Activated naive CD4-positive, alpha-beta T cell (primary cell): ENCODE measurements at regions not wholly inside any gene's neighbourhood (a gene's known extent, or its start where the extent isn't known, plus 50 kb on each side); places are given as distances from the start of the nearest gene placed in this dataset.
"Not testable (repeated sequence)": the region's sequence is repeated elsewhere in the genome, so short reads cannot be mapped to it uniquely, and the experiment has no call there.

Experiments used
- DNase-seq, 4 experiments: peaks; one replicate each; lab custom pipeline; 2025; lab: John Stamatoyannopoulos, UW

DNA sequence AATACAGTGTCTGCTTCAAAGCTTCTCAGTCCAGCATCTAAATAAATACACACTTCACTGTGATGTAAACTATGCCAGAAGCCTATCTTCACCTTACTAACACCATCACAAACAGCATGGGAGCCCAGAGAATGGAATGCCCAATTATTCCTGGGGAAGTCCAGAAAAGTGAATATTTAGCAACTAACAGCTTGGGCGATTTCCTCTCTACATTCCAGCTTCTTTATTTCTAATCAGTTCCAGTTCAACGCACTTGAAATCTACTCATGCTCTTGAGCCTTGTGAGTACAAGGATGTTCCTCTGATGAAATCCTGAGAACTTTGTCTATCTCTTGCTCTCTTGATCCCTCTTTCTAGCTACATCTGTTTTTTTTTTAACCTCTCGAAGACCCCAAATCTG lies 100.4 kb upstream of the C9orf72 start:
- DNase-seq: no peak

DNA sequence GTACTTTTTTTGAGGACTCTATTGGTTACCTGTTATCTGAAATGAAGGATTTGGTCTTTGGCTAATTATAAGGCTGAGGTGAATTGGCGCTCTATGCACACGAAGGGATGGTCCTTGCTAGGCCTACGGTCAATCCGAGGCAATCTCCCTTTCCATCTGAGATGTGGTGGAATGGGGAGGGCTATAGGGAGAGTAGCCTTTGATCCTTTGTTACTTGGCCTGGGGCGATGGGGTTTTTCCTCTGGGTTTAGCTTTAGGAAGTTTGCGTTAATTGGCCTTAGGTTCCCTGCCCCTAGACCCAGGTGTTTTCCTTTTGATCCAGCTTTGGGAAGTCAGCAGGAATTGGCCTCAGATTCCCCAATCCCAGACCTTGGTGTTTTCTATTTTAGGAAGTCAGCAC lies 102.1 kb upstream of the C9orf72 start:
- no peak for DNase-seq

DNA sequence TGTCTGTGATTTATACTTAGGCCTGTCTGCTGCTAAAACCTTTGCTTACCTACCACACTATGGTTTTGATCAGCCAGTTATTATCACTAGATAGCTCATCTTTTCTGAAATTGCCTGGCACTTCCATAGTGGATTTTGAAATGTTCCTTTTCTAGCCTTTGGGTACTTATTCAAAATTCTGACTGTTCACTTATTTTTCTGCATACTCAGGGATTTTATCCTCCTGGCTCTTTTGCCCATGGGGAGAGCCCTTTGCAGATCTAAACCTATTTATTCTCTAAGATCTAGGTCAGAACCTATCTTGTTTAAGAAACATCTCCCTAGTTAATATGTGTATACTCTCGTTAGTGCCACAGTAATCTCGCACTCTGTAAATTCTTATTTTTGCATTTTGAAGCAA lies 103.5 kb upstream of the C9orf72 start:
- DNase-seq: no peak

DNA sequence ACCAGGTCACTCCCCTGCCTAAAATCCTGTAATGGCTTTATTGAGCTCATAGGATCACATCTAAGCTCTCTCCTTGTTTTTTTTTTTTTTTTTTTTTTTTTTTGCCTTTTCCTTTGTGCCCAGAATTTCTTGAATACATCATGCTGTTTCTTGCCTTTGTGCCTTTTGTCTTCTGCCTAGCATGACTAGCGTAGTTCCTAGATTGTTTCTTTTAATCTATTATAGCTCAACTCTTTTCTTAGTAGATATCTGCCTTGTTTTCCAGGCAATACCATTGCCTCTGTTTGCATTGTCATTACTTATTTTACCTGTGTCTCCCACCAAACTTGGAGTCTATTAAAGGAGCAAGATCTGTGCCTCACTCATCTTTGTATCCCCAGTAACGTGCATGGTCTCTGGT lies 106.1 kb upstream of the C9orf72 start:
- DNase-seq: no peak

DNA sequence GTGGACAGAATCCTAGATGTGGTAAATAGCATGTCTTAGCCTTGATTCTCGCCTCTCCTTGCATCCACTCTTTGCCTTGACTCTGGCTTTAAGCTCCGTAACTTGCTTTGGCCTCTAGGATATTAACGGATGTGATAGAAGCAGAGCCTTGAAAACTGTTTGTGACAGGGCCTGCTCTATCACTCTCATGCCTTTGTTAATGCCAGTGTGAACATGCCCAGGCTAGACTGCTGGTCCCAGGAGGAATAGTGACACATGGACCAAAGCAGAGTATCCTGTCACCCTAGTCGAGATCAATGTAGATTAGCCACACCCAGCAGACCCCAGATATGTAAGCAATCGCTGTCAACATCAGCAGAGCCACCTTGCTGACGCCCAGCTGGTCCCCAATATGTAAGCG lies 109.9 kb upstream of the C9orf72 start:
- no peak for DNase-seq

DNA sequence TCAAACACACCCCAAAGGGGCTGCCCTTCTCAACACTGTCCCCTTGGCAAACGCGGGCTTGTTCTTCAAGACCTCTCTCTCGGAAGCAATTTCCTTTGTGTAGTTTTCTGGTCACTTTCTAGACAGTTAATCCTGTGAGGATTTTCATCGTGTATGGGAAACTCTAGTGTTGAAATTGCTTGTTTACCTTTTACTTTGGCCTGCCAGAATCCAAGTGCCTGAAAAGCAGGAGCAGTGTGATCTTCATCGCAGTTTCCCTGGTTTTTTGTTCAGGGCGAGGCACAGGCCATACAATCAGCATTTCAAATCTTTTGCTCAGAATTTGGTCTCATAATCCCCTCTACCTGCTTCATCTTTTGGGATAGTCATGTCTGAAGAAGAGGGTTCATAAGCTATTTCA lies 115.7 kb upstream of the C9orf72 start:
- DNase-seq: no peak

DNA sequence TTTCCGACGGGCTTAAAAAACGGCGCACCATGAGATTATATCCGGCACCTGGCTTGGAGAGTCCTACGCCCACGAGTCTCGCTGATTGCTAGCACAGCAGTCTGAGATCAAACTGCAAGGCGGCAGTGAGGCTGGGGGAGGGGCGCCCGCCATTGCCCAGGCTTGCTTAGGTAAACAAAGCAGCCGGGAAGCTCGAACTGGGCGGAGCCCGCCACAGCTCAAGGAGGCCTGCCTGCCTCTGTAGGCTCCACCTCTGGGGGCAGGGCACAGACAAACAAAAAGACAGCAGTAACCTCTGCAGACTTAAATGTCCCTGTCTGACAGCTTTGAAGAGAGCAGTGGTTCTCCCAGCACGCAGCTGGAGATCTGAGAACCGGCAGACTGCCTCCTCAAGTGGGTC lies 117.5 kb upstream of the C9orf72 start:
- DNase-seq: not testable (repeated sequence)

DNA sequence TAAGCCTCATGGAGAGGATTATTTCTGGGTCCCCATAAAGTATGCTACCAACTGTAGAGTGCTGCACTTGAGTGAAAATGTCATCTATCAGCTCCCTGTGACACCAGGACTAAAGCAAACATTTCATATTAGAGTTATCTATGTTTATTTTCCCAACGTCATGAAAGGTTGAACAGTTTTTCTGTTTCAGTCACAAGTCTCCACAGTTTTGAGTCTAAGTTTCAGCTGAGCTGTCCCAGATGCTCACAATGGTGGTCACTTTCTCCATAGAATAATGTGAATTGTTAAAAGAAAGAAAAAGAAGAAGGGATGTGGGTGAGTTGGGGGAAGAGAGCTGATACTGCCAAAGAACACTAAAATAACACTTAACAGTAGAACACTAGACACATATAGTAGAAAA lies 126.3 kb upstream of the C9orf72 start:
- DNase-seq: no peak

DNA sequence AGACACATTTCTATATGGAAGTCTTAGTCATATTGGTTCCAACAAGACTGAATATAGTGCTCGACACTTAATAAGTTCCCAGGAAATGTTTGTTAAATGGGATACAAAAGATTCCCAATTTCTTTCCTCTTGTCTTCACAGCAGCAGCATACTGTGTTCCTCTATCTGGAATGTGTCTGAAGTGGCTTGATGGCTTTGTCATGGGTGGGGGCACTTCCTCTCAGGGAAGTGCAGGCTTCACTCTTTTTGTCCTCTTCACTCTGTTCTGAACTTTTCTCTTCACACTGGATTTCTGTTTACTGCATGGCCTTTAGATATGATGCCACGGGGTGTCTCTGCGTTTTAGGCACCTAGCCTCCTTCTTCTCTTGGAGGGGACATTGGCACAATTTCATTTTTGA lies 127.7 kb upstream of the C9orf72 start:
- DNase-seq: no peak

DNA sequence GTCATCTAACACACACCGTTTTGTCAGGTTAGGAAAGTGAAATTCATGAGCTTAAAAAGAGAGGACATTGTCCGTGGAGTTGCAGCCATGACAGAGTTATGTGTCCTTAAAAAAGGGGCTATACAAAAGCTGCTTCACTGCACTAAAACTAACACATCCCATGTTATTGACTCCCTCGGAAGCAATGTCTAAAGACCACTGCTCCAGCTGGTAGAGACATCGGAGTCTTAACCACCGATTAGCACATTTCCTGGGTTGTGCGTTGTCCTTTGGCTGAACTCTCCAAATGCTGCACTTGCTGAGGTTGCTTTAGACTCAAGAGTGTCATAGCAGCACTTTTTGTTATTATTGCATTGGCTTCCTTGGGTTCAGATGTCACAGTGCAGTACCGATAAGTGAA lies 128.3 kb upstream of the C9orf72 start:
- DNase-seq: no peak

DNA sequence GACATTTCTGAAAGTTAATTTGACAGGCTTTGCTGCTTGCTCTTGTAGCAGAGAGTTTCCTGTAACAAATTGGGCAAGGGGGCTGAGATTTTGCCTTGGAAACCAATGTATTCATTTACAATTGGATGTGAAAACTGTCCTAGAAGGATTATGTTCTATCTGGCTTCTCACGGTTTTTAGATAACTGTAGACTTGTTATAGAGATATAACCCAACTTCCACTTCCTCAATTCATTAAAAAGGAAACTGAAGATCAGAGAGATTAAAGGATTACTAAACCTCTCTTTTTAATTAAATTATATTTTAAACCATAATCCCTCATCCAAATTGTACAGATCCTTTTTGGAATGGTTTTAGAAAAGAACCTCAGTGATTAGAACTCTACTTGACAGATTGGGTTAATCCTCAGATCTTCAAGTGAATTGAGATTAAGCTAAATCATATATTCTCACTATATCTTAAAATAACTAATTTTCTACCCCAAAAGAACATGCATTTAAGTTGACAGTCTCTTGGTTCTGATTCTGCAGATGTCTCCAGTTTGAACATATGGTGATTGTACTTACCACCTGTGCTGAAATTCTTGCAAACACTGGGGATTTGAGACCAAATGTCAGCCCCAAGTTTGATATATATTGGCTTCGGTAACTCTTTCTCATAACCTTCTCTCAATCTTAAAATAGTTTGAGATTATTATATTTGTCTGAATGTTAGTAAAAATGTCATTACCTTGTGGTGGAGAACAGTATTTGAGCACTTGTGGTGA lies 130.1 kb upstream of the C9orf72 start:
- DNase-seq: no peak

DNA sequence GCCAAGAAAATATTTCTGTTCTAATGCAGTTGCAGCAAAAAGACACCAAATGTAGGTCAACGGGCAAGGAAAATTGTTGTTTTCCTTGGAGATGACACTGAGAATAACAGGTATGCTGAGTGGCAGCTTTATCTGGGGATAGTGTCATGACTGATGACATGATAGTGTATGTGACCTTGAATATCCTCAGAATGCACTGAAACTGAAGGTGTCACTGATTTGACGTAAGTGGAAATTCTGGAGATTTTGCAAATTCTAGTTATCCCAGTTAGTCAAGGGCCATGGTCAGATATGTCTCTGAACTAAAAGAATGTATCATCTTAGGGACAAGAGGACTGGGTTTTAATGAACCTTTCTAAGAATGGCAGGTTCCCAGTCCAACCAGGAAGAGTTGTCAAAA lies 138.0 kb upstream of the C9orf72 start:
- DNase-seq: no peak

DNA sequence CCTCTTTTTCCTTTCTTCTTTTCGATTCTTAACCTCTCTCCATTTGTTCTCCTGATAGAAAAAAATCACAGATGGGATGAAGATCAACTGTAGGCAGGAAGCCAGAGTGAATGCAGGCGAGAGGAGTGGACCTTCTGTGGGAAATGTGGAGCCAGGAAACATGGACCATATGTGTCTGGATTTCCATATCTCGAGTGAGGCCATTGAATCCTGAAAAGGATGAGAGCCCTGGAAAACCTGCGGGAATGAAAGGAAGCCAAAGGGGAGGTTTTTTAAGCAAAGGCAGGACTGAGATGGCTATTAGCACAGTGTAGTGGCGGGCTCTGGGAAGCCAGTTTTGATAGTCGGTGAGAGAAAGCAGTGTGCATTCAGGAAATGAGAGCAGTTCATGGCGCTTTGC lies 139.5 kb upstream of the C9orf72 start:
- DNase-seq: no peak

DNA sequence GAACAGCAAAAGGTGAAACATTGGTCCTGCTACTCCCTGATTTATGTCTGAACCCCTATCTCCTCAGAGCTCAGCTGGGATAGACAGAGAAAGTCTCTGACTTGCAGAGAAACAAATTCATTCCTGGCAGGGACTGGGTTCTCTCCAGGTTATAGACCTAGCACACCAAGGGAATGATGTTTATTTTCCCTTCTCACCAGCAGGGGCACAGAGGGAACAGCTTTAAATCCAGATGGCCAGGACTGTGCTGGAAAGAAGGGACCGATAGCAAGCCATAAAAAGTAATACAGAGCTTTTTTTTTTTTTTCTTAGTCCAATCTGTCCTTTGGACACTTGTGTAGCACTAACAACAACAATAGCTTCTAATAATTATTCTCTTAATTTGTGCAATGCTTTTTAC lies 141.1 kb upstream of the C9orf72 start:
- no peak for DNase-seq

DNA sequence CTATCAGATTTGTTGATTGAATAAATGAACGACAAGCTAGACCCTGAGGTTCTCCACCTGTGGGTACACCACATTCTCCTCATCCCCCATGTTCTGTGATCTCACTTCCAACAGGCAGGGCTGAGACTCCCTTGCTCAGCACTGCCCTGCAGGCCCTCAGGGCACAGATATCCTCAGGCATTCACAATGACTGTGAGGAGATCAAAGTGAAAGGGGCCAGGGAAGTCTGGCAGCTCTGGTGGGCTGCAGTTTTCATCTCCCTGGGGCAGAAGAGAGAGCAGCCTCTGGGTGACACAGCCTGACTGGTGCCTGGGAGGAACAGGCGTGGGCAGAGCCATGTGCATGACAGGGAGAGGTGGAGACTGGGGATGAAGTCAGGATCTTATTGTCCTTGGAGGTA lies 142.4 kb upstream of the C9orf72 start:
- no peak for DNase-seq

DNA sequence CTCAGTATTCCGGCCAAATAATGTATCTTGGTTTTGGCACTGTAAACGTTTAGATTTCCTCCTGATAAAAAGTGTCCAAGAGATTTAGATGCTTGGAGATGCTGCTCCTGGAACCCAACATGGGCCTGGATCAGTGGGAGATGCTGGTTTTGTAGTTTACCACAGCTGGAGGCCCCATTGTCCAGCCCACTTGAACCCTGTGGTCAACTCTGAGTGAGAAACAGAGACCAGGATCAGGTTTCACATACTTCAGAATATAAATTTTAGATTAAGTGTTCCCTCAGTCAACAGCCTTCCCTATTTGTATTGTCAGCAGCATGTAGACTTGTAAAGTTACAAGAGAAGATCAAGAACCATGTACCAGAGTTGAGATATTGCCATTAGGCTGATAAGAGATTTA lies 144.7 kb upstream of the C9orf72 start:
- DNase-seq: no peak

DNA sequence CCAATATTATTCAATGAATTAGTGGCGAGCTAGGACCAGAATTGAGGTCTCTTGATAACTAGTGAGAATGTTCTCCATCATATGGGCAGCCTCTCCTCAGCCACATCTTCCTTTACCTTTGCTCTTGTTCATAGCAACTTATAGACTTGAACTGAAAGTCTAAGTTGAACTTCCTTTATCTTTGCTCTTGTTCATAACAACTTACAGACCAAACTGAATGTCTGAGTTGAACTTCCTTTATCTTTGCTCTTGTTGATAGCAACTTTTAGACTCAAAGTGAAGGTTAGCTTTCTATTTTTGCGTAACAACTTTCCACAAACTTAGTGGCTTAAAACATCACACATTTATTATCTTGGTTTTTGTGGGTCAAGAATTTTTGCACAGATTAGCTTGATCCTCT lies 146.4 kb upstream of the C9orf72 start:
- DNase-seq: no peak

DNA sequence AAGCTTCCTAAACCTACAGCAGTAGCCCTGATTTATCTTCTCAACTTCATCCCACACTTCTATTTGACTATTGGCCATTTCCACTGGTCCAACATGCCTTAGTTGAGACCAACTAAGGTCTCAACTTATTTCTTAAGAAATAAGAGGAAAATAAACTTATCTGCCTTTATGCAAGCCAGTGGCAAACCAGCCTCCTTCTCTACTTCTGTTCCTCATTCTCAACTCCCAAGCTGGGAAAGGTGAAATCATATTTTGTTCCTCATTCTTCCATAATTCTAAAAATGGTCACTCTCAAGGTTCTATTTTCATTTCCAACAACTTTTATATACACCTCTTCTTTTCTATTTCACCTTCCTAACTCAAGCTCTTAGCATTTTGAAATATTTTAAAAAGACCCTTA lies 149.6 kb upstream of the C9orf72 start:
- no peak for DNase-seq

DNA sequence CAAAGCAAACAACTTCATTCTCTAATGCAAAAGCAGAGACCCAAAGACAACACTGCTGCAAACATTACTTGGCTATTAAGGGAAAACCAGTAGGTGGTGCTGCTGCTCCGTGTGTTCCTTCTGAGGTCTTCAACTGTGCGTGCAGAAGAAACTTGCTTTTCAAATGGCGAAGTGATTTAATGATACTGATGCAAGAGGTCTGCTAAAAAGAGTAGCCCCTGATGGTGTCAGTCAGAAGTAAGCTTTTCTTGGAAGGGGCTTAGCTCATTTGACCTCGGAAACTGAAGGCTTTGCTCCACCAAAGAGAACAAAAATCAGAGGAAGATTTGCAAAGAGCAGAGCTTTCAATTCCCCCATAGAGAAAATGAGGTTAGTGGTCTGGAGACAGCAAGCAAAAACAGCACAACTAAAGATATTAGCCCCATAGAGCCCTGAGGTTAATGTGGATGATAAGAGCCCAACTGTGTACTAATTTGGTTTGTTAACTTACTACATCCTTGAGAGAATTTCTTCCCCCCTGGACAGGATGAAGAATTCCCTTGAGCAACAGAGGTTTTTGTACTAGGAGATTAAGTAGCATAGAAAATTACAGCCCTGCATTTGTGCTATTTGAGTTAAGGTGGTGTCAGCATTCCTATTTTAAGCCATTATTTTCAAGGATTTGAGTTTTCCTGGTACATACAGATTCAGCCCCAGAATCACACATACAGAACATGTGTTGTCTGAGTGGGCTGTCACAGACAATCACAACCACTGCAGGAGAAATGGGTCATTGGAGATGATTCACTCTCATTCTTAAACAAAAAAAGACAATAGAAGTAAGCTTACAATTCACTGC lies 153.2 kb upstream of the C9orf72 start:
- peak in 3 of 4 experiments; percentile 1 to 5 (median 3) for DNase-seq

DNA sequence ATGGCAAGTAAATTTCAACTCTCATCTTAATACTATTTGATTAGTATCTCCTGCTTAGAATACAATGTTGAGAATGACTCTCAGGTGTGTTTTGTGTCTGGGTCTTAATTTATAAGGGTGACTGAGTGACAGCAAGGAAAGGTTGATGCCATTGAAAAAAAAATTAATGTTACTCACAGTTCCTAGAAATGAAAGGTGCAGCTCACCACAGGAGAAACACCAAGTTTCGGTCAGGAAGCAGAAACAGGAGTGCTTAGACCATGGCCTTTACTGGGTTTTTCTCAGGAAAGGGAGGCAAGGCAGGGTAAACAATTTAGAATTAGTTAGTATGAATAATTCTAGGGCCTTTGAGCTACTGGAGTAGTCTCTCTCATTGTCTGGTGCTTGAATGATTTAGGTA lies 159.2 kb upstream of the C9orf72 start:
- DNase-seq: no peak

DNA sequence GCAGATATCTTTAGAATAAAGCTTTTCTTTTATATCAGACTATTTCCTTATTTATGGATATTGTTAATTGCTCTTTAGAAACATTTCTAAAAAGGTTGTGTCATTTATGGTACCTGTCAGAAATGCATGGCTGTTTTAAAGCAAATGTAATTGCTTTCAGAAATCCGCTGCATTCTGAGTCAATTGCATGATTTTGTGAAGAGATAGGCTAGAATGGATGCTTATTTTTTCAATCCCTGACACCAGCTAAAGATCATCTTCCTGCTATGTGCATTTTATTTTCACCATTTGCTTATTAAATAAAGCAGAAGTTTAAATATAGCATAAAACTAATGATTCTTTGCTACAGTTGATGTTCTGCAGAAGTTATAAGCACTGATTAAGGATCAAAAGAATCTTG lies 170.2 kb upstream of the C9orf72 start:
- DNase-seq: no peak

DNA sequence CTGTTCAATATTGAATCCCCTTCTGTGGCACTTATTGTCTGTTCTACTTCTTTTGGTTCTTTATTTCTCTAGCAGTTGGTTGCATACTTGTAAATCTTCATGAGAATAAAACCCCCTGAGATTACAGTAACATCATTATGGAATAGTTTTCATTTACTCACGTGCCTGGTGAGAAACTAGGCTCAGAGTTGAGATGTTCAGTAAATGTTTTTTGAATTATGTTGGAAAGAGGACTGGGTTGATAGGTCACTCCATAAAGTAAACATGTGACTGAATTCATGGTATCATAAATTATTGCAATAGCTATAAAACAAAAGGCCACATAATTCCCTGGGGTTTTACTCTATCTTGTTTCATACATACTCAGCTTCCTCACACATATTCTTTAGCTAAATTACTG lies 174.2 kb upstream of the C9orf72 start:
- no peak for DNase-seq

DNA sequence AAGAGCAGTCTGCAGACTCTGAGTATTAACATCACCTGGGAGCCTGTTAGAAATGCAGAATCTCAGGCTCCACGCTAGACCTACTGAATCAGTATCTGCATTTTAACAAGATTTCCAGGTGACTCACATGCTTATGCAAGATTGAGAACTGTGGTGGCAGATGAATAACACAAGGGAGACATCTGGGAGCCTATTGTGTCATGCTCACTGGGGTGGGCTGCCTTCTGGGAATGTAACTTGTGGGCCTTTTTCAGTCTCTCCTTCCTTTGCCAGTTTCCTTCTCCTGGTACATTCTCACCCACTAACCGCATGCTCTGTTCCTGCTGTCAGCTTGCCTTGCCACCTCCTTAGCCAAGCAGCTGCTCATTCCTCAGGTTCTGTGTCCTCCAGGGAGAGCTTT lies 176.6 kb upstream of the C9orf72 start:
- DNase-seq: no peak

DNA sequence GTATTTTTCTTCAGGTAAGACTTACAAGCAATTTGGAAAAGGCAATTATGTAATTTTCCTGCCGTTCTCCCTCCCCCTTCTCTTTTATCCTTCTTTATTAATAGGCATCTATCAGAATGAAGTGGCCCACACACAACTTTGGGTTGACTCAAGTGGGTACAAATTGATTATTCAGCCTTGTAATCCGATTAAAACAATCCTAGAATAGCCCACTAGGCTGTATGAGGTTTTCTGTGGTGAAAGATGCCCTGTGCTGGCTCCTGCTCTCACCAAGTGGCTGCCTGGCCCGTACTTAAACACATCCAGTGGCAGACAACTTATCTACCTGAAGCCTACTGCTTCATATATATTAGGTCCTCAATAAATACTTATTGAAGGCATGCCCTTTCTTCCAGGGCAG lies 177.3 kb upstream of the C9orf72 start:
- DNase-seq: no peak
